ENCODE measurements at regions not wholly inside any gene's neighbourhood (a gene's known extent, or its start where the extent isn't known, plus 50 kb on each side); places are given as distances from the start of the nearest gene placed in this dataset.

DNA sequence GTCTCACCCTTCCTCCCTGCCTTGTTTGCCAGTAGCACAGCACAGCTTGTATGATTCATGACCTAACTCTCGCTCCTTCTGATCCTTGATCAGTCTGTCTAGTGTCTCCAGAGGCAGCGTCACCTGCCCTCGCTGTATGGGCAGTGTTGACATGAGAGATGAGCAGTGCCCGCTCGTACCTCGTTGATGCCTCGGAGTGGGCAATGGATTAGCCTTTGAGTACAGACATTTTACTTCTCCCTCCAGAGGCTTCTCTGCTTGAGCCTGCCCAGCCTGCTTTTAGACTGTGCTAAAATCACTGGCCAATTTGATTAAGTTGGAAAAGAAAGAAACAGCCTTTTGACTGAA, 569.0 kb downstream of the NTRK3 start:
- TF ChIP-seq SIRT6 (IDR thresholded peaks at IDR 0.05; ENCODE audit: low read length) (no peak), SP1 (IDR thresholded peaks at IDR 0.05; ENCODE audit: low read depth, low read length) (no peak), SRF (IDR thresholded peaks at IDR 0.05; ENCODE audit: low read depth, low read length) (no peak), HDAC6 (IDR thresholded peaks at IDR 0.05; ENCODE audit: low read depth, low read length) (no peak), PHF8 (conservative IDR thresholded peaks at IDR 0.05; ENCODE audit: low read depth, low read length) (no peak), CHD1 (IDR thresholded peaks at IDR 0.05; ENCODE audit: low read depth, low read length) (no peak), CHD2 (IDR thresholded peaks at IDR 0.05; ENCODE audit: low read length) (no peak), ZNF274 (IDR thresholded peaks at IDR 0.05; ENCODE audit: borderline replicate concordance, extremely low read depth, low read length) (no peak)
- TF ChIP-seq, protein P1, sequence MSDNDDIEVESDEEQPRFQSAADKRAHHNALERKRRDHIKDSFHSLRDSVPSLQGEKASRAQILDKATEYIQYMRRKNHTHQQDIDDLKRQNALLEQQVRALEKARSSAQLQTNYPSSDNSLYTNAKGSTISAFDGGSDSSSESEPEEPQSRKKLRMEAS (IDR thresholded peaks at IDR 0.05) = no peak
- no peak for DNase-seq (ENCODE audit: low read depth in 1 of 2, low spot score in 2 of 2)
- H3K18ac ChIP-seq (ENCODE audit: extremely low read depth, low read length) = no peak overlapping the region
- no peaks in the 10 kb centered on the region for H3K27me3 ChIP-seq (replicated peaks in 1 of 4; ENCODE audit: control insufficient read depth in 3 of 4, extremely low read depth in 1 of 4, insufficient read depth in 3 of 4, low read length in 3 of 4)
- ChIA-PET POLR2A (ENCODE audit: partially characterized antibody) (no interaction called here), CTCF (ENCODE audit: partially characterized antibody) (interaction anchor here (2.5 kb wide), 1 partner anchor 14 kb away, joined by 7 read pairs; no protein-coding TSS in a partner anchor)
- H3K79me1 ChIP-seq (ENCODE audit: low read depth, low read length) = no peaks in the 10 kb centered on the region
- H2AFZ ChIP-seq (ENCODE audit: low read length) = no peak overlapping the region
- no peak overlapping the region for H2BK12ac ChIP-seq (ENCODE audit: low read depth, low read length)
- no peak overlapping the region for H2BK120ac ChIP-seq (replicated peaks; ENCODE audit: low read depth, low read length)
- H3K23me2 ChIP-seq (ENCODE audit: low read depth, low read length) = no peaks in the 10 kb centered on the region; the same call in 1 of the 2 replicates
- no peaks in the 10 kb centered on the region for H3K36me3 ChIP-seq (ENCODE audit: control insufficient read depth in 2 of 4, insufficient read depth in 4 of 4, low read length in 3 of 4)
- no peaks in the 10 kb centered on the region for H4K20me1 ChIP-seq (replicated peaks in 1 of 2; ENCODE audit: control insufficient read depth in 1 of 2, insufficient read depth in 2 of 2, low read length in 2 of 2)
- no peaks in the 10 kb centered on the region for H3K79me2 ChIP-seq (ENCODE audit: control insufficient read depth in 1 of 2, insufficient read depth in 2 of 2, low read length in 2 of 2)
- no peak overlapping the region for H4K5ac ChIP-seq (ENCODE audit: insufficient read length, low read depth, low read length)
- 89% methylated on average over 7 of the region's 7 CpGs; no CpG with 5 or more reads in 1 of the 2 experiments for WGBS, 2 experiments (ENCODE audit: extremely low coverage in 1 of 2, insufficient coverage in 1 of 2, insufficient read length in 1 of 2, insufficient replicate concordance in 2 of 2, low coverage in 1 of 2, low lambda C conversion rate in 2 of 2, missing lambda C conversion rate in 1 of 2)
- H3K4me3 ChIP-seq (ENCODE audit: extremely low read depth in 1 of 4, insufficient read depth in 2 of 4, low read depth in 3 of 4, low read length in 4 of 4) = no peak overlapping the region
- H3K14ac ChIP-seq (ENCODE audit: insufficient read length) = no peak overlapping the region
- H3K56ac ChIP-seq (replicated peaks; ENCODE audit: insufficient read length, low read depth, low read length) = no peak overlapping the region
- H4K8ac ChIP-seq (ENCODE audit: extremely low read depth, insufficient read depth, low read length) = no peak overlapping the region
- no peak overlapping the region for H3K23ac ChIP-seq (ENCODE audit: insufficient read length)
- H3K4me2 ChIP-seq (ENCODE audit: insufficient read depth in 1 of 2, low read depth in 2 of 2, low read length in 2 of 2) = no peak overlapping the region
- no peak overlapping the region for H2BK5ac ChIP-seq (ENCODE audit: low read depth, low read length)
- H2AK5ac ChIP-seq (ENCODE audit: low read depth, low read length) = no peak overlapping the region
- no peak overlapping the region for H2BK15ac ChIP-seq (ENCODE audit: low read length)
- no peak overlapping the region for H3K4ac ChIP-seq (replicated peaks; ENCODE audit: insufficient read length, low read depth, low read length)
- no peak overlapping the region for H2BK20ac ChIP-seq (ENCODE audit: low read length)
- H3K9me3 ChIP-seq (ENCODE audit: insufficient read depth in 2 of 2, low read depth in 1 of 2, low read length in 1 of 2) = no peaks in the 10 kb centered on the region; a peak in 1 of 4 replicates
- no peaks in the 10 kb centered on the region for H3K4me1 ChIP-seq (replicated peaks in 1 of 4; ENCODE audit: control insufficient read depth in 3 of 4, insufficient read depth in 4 of 4, low read length in 3 of 4)
- FAIRE-seq = no peak
- no peak overlapping the region for H4K91ac ChIP-seq (replicated peaks; ENCODE audit: insufficient read length, low read length)
- H3K27ac ChIP-seq (ENCODE audit: low read depth, low read length) = no peak overlapping the region
- no peak overlapping the region for H3K9ac ChIP-seq (replicated peaks in 1 of 4; ENCODE audit: extremely low read depth in 1 of 4, low read depth in 3 of 4, low read length in 3 of 4)
